ENCODE measurements at regions not wholly inside any gene's neighbourhood (a gene's known extent, or its start where the extent isn't known, plus 50 kb on each side); places are given as distances from the start of the nearest gene placed in this dataset.

DNA sequence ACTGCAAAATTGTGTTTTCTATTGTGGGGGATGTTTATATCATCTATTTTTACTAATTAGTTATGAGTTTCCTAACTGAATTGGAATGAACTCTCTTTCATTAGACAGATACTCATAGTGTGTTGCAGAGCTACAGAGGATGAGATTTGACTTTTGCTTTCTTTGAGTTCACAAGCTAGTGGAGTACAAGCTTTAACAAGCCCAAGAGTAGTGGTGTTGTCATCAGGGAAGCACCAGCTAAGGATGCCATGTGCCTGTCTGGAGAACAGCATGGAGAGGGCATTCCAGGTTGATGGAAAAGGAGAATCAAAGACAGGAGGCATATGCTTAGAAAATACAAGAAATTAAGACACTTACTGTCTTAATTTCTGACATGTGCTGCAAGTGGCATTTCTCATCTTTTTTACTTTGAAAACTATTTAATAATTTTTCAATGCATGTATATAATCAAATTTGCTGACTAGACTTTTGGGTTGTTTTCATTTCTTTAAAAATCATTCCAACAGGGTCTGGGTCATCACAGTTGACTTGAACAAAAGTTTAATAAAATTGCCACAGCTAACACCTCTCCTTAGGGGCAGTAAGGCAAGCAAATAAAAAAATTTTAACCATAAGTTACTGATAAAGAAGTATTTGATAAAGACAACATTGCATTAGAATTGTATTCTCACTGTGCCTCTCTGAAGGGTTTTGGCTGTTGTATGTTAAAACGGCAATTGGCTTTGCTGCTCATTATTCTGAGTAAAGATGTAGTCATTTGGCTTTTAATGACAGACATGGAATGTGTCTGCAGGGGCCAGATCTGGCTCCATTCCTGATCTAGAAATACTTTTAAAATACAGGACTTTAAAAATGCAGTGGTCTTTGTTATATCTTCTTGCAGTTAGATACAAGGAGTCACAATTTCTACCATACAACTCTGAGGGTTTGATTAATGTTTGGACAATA, 323.7 kb upstream of the CDH11 start:
- no peaks in the 10 kb centered on the region for H3K9me3 ChIP-seq (ENCODE audit: control insufficient read depth, low read depth, low read length)
- H3K4me3 ChIP-seq (ENCODE audit: low read length), result no peak overlapping the region
- H3K27ac ChIP-seq (ENCODE audit: low read length), result no peak overlapping the region
- DNase-seq, result no peak
- no CpG with 5 or more reads among the region's 1 CpG for WGBS (ENCODE audit: insufficient coverage, low lambda C conversion rate)
- H3K27me3 ChIP-seq (ENCODE audit: control insufficient read depth, insufficient read depth, low read length), result no peaks in the 10 kb centered on the region
- no peaks in the 10 kb centered on the region for H3K36me3 ChIP-seq (ENCODE audit: control insufficient read depth, insufficient read depth, low read length)
- H3K4me1 ChIP-seq (ENCODE audit: control insufficient read depth, insufficient read depth, low read length), result no peaks in the 10 kb centered on the region

DNA sequence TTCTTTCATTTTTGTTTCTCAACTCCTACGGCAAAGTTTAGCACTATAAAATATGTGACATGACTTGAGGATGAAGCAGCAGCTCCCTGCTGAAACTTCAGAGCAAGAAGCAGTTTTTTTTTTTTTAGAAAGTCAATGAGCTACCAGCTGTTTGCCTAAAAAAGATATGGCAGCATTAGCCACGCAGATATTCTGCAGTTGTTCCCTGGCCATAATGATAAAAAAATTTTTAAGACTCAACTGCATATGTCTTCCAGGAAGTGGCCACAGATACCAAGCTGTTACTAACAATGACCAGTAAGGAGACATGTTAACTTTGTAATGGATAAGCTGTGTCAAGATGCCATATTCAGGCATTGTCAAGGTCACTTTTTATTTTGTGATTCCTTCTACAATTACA, 319.6 kb upstream of the CDH11 start:
- H3K4me3 ChIP-seq (ENCODE audit: low read length), result no peak overlapping the region
- H3K27me3 ChIP-seq (ENCODE audit: control insufficient read depth, insufficient read depth, low read length), result no peaks in the 10 kb centered on the region
- H3K9me3 ChIP-seq (ENCODE audit: control insufficient read depth, low read depth, low read length), result no peaks in the 10 kb centered on the region
- no peaks in the 10 kb centered on the region for H3K36me3 ChIP-seq (ENCODE audit: control insufficient read depth, insufficient read depth, low read length)
- H3K4me1 ChIP-seq (ENCODE audit: control insufficient read depth, insufficient read depth, low read length), result no peaks in the 10 kb centered on the region
- H3K27ac ChIP-seq (ENCODE audit: low read length), result no peak overlapping the region
- WGBS (ENCODE audit: insufficient coverage, low lambda C conversion rate), result no CpG with 5 or more reads among the region's 2 CpGs
- no peak for DNase-seq

DNA sequence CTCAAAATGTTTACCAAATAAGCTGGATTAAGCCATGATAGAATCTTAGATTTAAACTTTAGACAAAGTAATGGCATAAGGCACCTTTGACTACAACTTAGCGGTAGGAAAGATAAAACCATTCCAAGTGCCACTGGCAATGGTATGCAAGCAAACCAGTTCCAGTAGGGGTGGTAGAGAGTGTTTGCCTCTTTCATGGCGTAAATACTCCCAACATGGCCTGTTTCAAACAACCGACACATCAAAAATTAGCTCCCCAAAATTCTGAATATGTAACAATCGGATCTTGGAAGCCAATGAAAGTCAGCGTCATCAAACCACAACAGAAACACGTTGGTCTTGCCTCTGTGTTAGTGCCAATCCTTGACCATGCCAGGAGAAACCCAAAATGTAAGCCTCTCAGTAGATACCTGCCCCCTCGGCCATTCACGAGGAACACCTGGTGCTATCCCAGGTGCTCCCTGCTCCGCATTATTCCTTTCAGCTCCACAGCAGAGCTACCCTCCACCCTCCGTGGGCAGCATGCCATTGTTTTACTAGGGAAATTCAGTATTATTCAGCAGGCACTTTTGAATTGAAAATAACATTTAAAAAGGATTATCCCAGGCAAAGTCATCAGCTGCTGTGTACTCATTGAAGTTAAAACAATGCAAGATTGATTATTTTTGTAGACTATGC, 307.8 kb upstream of the CDH11 start:
- no peak overlapping the region for H3K4me3 ChIP-seq (ENCODE audit: low read length)
- H3K27me3 ChIP-seq (ENCODE audit: control insufficient read depth, insufficient read depth, low read length), result no peaks in the 10 kb centered on the region
- no peaks in the 10 kb centered on the region for H3K9me3 ChIP-seq (ENCODE audit: control insufficient read depth, low read depth, low read length)
- WGBS (ENCODE audit: insufficient coverage, low lambda C conversion rate), result 67% methylated on average over 1 of the region's 10 CpGs
- DNase-seq, result no peak
- no peaks in the 10 kb centered on the region for H3K4me1 ChIP-seq (ENCODE audit: control insufficient read depth, insufficient read depth, low read length)
- H3K27ac ChIP-seq (ENCODE audit: low read length), result no peak overlapping the region
- H3K36me3 ChIP-seq (ENCODE audit: control insufficient read depth, insufficient read depth, low read length), result no peaks in the 10 kb centered on the region

DNA sequence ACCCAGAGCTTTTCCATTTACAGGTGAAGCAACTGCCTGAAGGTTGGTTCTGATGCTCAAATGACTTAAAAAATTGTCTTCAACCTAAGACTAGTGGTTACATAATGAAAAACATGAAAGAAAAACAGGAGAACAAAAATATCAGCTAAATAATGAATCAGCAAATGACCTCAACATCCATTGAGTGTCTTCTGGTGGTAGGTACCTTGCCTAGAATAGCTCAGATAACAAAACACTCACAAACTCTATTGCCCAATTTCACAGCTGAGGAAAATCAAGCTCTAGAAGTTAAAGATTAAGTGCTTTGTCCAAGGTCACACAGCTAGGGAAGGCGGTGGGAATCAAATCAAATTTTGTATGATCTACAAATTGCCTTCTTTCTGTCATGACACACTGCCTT, 304.6 kb upstream of the CDH11 start:
- WGBS (ENCODE audit: insufficient coverage, low lambda C conversion rate), result no CpG with 5 or more reads among the region's 1 CpG
- DNase-seq, result no peak
- no peaks in the 10 kb centered on the region for H3K9me3 ChIP-seq (ENCODE audit: control insufficient read depth, low read depth, low read length)

DNA sequence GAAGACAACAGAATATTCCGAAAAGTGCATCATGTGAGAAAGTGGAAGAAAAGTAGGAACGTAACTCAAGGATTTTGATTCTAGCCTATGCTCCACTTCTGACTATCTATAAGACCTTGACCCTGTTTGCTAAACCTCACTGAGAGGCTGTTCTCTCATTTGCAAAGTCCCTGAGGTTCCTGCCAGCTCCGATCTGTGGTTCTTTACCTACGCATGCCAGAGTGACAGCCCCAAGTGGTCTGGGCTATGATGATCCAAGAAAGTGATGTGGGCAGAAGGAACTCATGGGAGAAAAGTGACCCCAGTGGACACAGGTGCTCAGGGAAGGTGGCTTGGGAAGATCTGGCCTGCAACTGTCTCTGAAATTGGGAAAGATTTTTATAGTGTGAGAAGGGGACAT, 301.1 kb upstream of the CDH11 start:
- H3K4me1 ChIP-seq (ENCODE audit: control insufficient read depth, insufficient read depth, low read length), result no peaks in the 10 kb centered on the region
- H3K4me3 ChIP-seq (ENCODE audit: low read length), result no peak overlapping the region
- no peaks in the 10 kb centered on the region for H3K27me3 ChIP-seq (ENCODE audit: control insufficient read depth, insufficient read depth, low read length)
- DNase-seq, result no peak
- no CpG with 5 or more reads among the region's 4 CpGs for WGBS (ENCODE audit: insufficient coverage, low lambda C conversion rate)
- no peaks in the 10 kb centered on the region for H3K9me3 ChIP-seq (ENCODE audit: control insufficient read depth, low read depth, low read length)
- no peak overlapping the region for H3K27ac ChIP-seq (ENCODE audit: low read length)
- H3K36me3 ChIP-seq (ENCODE audit: control insufficient read depth, insufficient read depth, low read length), result no peaks in the 10 kb centered on the region

More for the DNA sequence above, 304.6 kb upstream of the CDH11 start:
- Histone ChIP-seq H3K4me3 (ENCODE audit: low read length) (no peak overlapping the region), H3K27me3 (ENCODE audit: control insufficient read depth, insufficient read depth, low read length) (no peaks in the 10 kb centered on the region), H3K27ac (ENCODE audit: low read length) (no peak overlapping the region), H3K4me1 (ENCODE audit: control insufficient read depth, insufficient read depth, low read length) (no peaks in the 10 kb centered on the region), H3K36me3 (ENCODE audit: control insufficient read depth, insufficient read depth, low read length) (no peaks in the 10 kb centered on the region)

DNA sequence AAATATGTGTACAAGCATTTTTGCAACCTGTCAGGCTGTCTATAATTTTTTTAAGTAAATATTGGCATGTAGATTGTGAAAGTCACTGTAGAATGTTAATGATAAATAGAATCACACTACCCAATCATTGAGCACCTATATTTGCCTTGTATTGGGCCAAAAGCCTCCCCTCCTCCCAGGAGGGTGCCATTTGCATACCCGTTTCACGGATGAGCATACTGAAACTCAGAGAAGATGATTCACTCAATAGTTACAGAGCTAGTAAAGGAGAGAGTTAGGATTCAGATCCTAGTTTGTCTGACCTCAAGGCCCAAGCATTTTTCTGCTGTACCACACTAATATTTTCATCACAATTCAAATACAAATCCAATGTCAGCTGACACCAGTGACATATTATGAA, 299.7 kb upstream of the CDH11 start:
- H3K9me3 ChIP-seq (ENCODE audit: control insufficient read depth, low read depth, low read length), result no peaks in the 10 kb centered on the region
- WGBS (ENCODE audit: insufficient coverage, low lambda C conversion rate), result no CpG with 5 or more reads among the region's 2 CpGs
- no peak overlapping the region for H3K27ac ChIP-seq (ENCODE audit: low read length)

DNA sequence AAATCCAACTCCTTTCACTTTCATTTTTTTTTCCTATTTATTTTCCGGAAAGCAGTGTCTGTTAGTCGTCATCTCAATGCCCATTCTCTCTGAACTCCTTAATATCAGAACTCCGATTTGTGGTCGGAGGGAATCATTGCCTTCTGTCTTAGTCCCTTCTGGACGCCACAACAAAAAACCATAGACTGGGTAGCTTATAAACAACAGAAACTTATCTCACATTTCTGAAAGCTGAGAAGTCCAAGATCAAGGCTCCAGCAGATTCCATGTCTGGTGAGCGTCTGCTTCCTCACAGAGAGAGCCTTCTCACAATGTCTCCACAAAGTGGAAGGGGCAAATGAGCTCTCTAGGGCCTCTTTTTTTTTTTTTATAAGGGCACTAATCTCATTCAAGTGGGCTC, 296.6 kb upstream of the CDH11 start:
- Histone ChIP-seq H3K27me3 (ENCODE audit: control insufficient read depth, insufficient read depth, low read length) (no peaks in the 10 kb centered on the region), H3K36me3 (ENCODE audit: control insufficient read depth, insufficient read depth, low read length) (no peaks in the 10 kb centered on the region), H3K27ac (ENCODE audit: low read length) (no peak overlapping the region), H3K4me1 (ENCODE audit: control insufficient read depth, insufficient read depth, low read length) (no peaks in the 10 kb centered on the region), H3K9me3 (ENCODE audit: control insufficient read depth, low read depth, low read length) (no peaks in the 10 kb centered on the region), H3K4me3 (ENCODE audit: low read length) (no peak overlapping the region)
- DNase-seq, result no peak
- WGBS (ENCODE audit: insufficient coverage, low lambda C conversion rate), result 95% methylated on average over 3 of the region's 6 CpGs

More for the DNA sequence above, 299.7 kb upstream of the CDH11 start:
- H3K4me1 ChIP-seq (ENCODE audit: control insufficient read depth, insufficient read depth, low read length), result no peaks in the 10 kb centered on the region
- DNase-seq, result no peak
- H3K4me3 ChIP-seq (ENCODE audit: low read length), result no peak overlapping the region
- H3K27me3 ChIP-seq (ENCODE audit: control insufficient read depth, insufficient read depth, low read length), result no peaks in the 10 kb centered on the region
- H3K36me3 ChIP-seq (ENCODE audit: control insufficient read depth, insufficient read depth, low read length), result no peaks in the 10 kb centered on the region

DNA sequence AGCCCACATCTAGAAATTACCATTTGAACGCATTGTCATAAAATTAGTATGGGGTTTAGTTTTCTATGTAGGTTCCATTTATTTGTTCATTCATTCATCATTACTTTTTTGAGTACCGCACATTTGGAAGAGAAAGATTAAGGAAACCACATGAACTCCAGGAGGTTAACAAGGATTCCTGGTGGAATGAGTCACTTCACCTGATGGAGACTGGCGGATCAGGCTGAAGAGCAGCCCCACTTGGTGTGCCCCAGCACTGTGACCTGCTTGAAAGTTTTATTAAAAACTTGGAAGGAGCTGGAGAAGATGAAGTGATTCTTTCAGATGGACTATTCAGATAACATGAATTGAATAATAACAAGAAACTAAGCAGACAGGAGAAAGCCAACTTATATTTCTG, 293.6 kb upstream of the CDH11 start:
- Histone ChIP-seq H3K4me3 (ENCODE audit: low read length) (no peak overlapping the region), H3K4me1 (ENCODE audit: control insufficient read depth, insufficient read depth, low read length) (no peaks in the 10 kb centered on the region), H3K9me3 (ENCODE audit: control insufficient read depth, low read depth, low read length) (no peaks in the 10 kb centered on the region), H3K27ac (ENCODE audit: low read length) (no peak overlapping the region), H3K36me3 (ENCODE audit: control insufficient read depth, insufficient read depth, low read length) (no peaks in the 10 kb centered on the region), H3K27me3 (ENCODE audit: control insufficient read depth, insufficient read depth, low read length) (no peaks in the 10 kb centered on the region)
- WGBS (ENCODE audit: insufficient coverage, low lambda C conversion rate), result no CpG with 5 or more reads among the region's 3 CpGs
- DNase-seq, result no peak

DNA sequence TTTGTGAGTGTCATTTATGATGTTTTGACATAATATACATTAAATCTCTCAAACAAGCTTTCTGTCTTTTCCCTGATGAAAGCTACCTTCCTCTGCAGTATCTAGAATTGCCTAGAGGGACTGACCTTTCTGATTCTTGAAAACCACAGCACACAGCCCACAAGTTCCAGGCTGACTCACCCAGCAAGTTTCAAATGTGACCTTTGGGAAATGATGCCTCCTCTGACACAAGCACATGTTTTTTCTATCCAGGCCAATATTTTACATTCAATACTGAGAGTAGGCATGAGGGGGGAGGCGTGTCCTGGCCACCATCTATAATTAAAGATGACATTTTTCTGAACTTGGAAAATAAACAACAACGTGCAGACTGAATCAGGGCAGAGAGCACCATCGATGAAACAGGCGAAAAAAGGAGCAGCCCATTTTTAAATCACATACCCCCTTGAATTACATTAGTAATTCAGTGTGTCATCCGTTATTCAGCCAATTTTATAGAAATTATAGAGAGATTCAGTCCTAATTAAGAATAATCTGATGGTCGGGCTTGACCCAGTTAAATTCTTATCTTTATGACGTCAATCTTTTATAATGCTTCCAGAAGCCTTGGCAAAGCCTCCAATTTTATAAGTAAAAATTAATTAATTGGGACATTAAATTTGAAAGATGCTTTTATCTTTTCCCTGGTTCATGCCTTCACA, 292.6 kb upstream of the CDH11 start:
- H3K36me3 ChIP-seq (ENCODE audit: control insufficient read depth, insufficient read depth, low read length), result no peaks in the 10 kb centered on the region
- no peaks in the 10 kb centered on the region for H3K4me1 ChIP-seq (ENCODE audit: control insufficient read depth, insufficient read depth, low read length)
- no peaks in the 10 kb centered on the region for H3K27me3 ChIP-seq (ENCODE audit: control insufficient read depth, insufficient read depth, low read length)
- H3K27ac ChIP-seq (ENCODE audit: low read length), result no peak overlapping the region
- H3K9me3 ChIP-seq (ENCODE audit: control insufficient read depth, low read depth, low read length), result no peaks in the 10 kb centered on the region
- WGBS (ENCODE audit: insufficient coverage, low lambda C conversion rate), result 76% methylated on average over 3 of the region's 7 CpGs
- H3K4me3 ChIP-seq (ENCODE audit: low read length), result no peak overlapping the region
- no peak for DNase-seq

DNA sequence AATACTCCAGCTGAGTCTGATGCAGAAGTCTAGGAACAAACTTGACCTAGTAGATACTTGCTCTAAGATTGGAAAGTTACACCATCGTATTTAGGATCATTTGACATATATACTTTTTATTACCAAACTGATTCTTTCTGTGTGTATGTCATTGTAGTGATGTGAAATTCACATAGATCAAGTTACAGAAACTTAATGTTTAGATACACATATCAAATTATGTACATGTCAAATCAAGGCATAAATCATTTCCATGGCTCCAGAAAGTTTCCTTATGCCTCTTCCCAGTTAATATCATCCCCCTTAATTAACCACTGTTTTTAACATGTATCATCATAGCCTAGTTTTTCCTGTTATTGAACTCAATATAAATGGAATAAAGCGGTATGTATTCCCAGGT, 292.0 kb upstream of the CDH11 start:
- Histone ChIP-seq H3K36me3 (ENCODE audit: control insufficient read depth, insufficient read depth, low read length) (no peaks in the 10 kb centered on the region), H3K27me3 (ENCODE audit: control insufficient read depth, insufficient read depth, low read length) (no peaks in the 10 kb centered on the region), H3K9me3 (ENCODE audit: control insufficient read depth, low read depth, low read length) (no peaks in the 10 kb centered on the region), H3K27ac (ENCODE audit: low read length) (no peak overlapping the region), H3K4me3 (ENCODE audit: low read length) (no peak overlapping the region), H3K4me1 (ENCODE audit: control insufficient read depth, insufficient read depth, low read length) (no peaks in the 10 kb centered on the region)
- DNase-seq, result no peak
- 90% methylated on average over 2 of the region's 2 CpGs for WGBS (ENCODE audit: insufficient coverage, low lambda C conversion rate)

Measured in large intestine (tissue), 3 donors.